HAP-1 (cell line): ENCODE measurements at regions not wholly inside any gene's neighbourhood (a gene's known extent, or its start where the extent isn't known, plus 50 kb on each side); places are given as distances from the start of the nearest gene placed in this dataset.

Experiments
- DNase-seq, 2 experiments: peaks; one replicate each; pipeline ENCODE4 v3.0.0-alpha.2; 2016 to 2020; ENCODE audit warnings: low spot score in 2 of 2
- H3K27me3 ChIP-seq: fragments of 250-450 bp; sonication (Bioruptor Pico); 2 replicates; pipeline ENCODE4 v1.5.1; 2020; ENCODE audit warnings: low read depth, mild to moderate bottlenecking, moderate library complexity
- H3K36me3 ChIP-seq: fragments of 250-450 bp; sonication (Bioruptor Pico); replicated peaks from 2 replicates; pipeline ENCODE4 v1.5.1; 2020; ENCODE audit warnings: mild to moderate bottlenecking
- H3K4me1 ChIP-seq: fragments of 250-450 bp; sonication (Bioruptor Pico); 2 replicates; pipeline ENCODE4 v1.5.1; 2020; ENCODE audit warnings: mild to moderate bottlenecking
- H3K4me3 ChIP-seq: fragments of 250-450 bp; sonication (Bioruptor Pico); 2 replicates; pipeline ENCODE4 v1.5.1; 2020; ENCODE audit warnings: mild to moderate bottlenecking, moderate library complexity
- H3K9me3 ChIP-seq: fragments of 250-450 bp; sonication (Bioruptor Pico); 2 replicates; pipeline ENCODE4 v1.5.1; 2020; ENCODE audit warnings: mild to moderate bottlenecking, moderate library complexity
- in situ Hi-C: fragments of 300-500 bp; cut with MboI; formaldehyde crosslinking; loops from 3 replicates; pipeline ENCODE4 v1.14.3; 2020; ENCODE audit warnings: low sequenced_read_pairs, inconsistent platforms, mixed read lengths

DNA sequence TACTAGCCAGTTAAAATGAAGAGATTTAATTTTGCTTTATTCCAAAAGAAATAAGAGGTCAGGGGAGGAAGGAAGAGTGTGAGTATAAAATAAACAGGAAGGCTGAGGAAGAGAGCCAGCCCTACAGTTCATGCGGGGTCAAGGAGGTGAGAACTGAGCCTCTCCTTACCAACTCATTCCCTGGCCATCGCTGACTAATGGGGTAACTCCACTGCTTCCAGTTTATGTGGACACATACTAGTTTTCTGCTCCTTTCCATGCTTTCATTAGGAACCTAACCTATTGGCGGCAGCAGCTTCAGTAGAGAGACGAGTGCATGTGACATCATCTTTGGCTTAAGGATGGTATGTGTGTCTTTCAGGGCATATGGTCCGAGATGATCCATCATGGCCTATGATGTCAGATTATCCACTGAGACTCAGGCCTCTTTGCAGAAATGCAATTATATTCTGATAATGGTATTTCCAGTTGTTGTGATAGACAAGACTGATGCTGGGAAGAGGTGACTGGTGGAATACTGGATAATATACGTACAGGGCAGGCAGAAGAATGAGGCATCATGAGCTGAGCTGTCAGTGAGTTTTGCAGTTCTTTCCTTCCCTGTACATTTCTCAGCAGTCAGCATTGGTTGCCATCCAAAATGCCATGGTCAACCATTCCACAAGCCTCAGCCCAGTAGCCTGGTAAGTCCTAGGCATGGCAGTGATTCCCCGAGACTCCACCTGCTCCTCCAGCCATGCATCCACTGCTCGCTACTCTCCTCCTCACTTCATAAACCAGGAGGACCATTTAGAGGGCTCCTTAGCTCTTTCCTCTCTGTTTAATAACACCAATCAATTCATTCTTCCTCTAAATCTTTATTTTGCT is 184.6 kb upstream of the OSR1 start:
- in situ Hi-C loops, result no loop called here
- DNase-seq, result no peak
- H3K36me3 ChIP-seq, result no peaks in the 10 kb centered on the region
- no peaks in the 10 kb centered on the region for H3K9me3 ChIP-seq
- H3K27me3 ChIP-seq, result no peaks in the 10 kb centered on the region
- H3K4me1 ChIP-seq, result no peaks in the 10 kb centered on the region
- H3K4me3 ChIP-seq, result no peak overlapping the region

DNA sequence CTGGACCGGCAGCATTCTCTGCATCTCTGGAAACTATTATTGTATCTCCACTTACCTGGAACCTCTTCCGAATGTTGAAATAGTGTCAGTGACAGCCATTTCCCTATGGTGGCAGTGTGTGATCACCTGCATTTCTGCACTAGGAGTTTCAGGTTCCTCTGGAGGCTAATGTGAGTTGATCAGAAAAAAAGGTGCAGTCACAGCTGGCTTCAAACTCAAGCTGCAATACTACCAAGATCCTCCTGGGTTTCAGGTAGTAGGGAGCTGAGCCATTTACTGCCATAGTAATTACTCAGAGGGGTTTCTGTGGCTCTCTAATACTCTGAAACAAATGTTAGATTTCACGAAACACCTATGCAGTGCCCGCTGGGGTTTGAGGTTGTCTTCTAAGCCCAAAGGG is 183.5 kb upstream of the OSR1 start:
- DNase-seq, result no peak
- Histone ChIP-seq H3K36me3 (no peaks in the 10 kb centered on the region), H3K4me1 (no peaks in the 10 kb centered on the region), H3K9me3 (no peaks in the 10 kb centered on the region), H3K4me3 (no peak overlapping the region), H3K27me3 (no peaks in the 10 kb centered on the region)
- in situ Hi-C loops, result no loop called here

DNA sequence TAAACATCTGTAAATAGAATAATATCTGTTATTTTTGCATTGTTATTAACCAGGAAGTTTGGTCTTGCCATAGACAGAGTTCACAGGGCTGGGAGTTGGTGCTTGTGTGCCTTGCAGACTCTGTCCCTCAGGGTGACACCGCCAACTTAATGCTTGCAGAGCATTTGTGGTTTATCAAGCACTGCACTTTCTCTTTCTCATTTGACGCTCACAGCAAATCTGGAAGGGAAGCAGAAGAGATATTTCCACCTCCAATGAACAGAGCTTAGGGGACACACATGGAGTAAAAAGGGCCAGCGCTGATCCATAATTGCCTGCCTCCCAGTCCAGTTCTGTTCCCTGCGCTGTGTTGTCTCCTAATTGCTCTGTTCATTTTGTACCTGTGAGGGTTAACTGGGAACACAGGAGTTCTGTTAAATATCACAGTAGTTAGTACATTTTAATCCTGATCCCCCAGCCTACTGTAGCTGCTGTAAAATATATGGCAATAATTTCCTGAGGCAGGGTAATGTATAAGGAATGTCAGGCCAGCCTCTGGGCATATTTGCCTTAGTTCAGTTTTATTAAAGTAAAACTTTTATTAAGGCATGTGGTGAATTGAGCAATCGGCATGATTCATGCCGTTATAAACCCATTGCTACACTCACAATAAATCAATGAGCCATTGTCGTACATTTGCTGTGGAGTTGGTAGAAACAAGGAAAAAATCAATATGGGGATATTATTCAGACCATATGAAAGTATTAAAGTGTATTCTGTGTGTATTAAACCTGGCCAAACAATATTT is 182.5 kb upstream of the OSR1 start:
- no peak for DNase-seq

DNA sequence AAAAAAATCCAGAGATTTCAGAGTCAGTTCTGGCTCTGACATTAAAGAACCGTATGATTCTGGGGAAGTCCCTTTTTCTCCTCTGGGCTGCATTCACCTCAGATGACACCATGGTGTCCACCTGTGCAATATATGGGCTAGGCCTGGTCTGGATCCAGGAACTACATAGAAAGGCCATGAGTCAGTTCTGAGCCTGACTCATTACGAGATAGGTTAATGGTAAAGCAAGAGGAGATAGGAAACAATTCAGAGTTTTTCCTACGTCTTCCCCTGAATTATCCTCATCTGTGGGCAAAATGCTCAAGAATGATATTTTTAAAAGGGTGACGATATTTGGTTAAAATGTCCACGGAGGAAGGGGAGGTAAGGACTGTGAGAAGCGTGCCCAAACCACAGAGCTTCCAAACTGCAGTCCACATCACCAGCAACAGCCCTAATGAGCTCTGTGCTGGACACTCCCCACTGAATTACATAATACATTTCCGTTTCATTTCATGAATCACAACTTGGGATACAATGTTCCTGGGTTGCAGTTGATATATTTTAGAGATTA is 180.1 kb upstream of the OSR1 start:
- no peak overlapping the region for H3K4me3 ChIP-seq
- H3K4me1 ChIP-seq, result no peaks in the 10 kb centered on the region
- in situ Hi-C loops, result no loop called here
- H3K9me3 ChIP-seq, result no peaks in the 10 kb centered on the region
- DNase-seq, result no peak
- H3K36me3 ChIP-seq, result no peaks in the 10 kb centered on the region
- H3K27me3 ChIP-seq, result no peaks in the 10 kb centered on the region

More for the DNA sequence above, 182.5 kb upstream of the OSR1 start:
- H3K4me1 ChIP-seq, result no peaks in the 10 kb centered on the region
- in situ Hi-C loops, result no loop called here
- H3K36me3 ChIP-seq, result no peaks in the 10 kb centered on the region
- H3K9me3 ChIP-seq, result no peaks in the 10 kb centered on the region
- H3K4me3 ChIP-seq, result no peak overlapping the region
- no peaks in the 10 kb centered on the region for H3K27me3 ChIP-seq

DNA sequence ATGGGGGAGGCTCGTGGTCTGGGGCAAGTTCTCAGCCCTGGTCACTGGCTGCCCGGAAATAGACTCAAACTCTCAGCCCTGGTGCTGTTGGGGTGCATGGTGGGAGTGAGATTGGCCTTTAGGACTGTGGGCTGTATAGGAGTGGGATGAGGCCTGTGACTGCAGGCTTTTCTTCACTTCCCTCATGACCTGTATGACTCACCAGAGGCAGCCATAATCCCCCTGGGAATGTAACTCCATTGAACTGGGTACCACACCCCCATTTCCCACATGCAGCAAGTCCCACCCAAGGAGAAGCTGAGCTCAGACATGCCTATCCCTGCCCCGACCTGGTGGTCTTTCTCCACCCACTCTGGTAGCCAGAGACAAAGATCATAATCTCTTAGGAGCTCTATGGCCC is 177.7 kb upstream of the OSR1 start:
- Histone ChIP-seq H3K27me3 (no peaks in the 10 kb centered on the region), H3K36me3 (no peaks in the 10 kb centered on the region), H3K9me3 (no peaks in the 10 kb centered on the region), H3K4me1 (no peaks in the 10 kb centered on the region), H3K4me3 (no peak overlapping the region)
- no peak for DNase-seq
- in situ Hi-C loops, result no loop called here

DNA sequence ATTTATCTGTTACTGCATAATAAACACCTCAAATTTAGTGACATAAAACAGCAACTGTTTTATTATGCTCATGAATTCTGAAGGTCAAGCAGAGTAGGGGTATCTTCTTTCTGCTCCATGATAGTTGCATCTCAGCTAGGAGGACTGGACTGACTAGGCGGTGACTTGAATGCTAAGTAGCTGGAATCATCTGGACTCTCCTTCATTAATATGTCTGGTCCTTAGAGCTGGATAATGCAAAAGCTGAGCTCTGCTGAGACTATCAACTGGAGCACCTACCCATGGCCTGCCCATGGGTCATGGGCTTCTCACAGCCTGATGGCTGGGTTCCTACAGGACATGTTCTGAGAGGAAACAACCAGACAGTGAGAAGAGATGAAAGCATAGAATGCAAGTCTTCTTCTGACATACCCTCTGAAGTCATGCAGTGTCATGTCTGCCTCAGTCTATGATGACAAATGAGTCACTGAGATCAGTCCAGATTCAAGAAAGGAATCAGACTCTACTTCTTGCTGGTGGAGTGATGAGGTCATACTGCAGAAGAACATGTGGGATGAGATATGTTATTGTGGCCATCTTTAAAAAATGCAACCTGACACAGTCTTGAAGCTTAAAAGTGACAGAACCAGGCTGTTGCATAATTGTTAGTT is 174.2 kb upstream of the OSR1 start:
- DNase-seq, result no peak
- no peaks in the 10 kb centered on the region for H3K36me3 ChIP-seq
- no peaks in the 10 kb centered on the region for H3K4me1 ChIP-seq
- H3K27me3 ChIP-seq, result no peaks in the 10 kb centered on the region
- H3K9me3 ChIP-seq, result no peaks in the 10 kb centered on the region
- in situ Hi-C loops, result no loop called here
- H3K4me3 ChIP-seq, result no peak overlapping the region

DNA sequence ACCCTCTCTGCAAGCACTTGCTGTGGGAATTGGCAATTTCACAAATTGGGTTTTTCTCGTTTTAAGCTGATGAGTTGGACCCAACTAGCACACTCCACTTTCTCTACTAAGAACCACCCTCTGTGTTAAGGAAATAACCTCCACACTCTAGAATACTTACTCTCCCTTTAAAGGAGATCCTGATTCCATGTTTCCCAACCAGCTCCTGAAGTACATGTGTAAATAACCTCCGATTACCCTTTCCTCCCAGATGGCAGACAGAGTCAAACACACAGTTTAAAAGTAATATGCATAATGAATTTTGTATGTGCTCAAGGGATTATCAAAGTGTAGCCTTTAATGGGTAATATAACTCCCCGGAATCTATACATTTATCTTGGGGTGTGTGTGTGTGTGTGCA is 171.3 kb upstream of the OSR1 start:
- in situ Hi-C loops, result no loop called here
- Histone ChIP-seq H3K27me3 (no peaks in the 10 kb centered on the region), H3K36me3 (no peaks in the 10 kb centered on the region), H3K9me3 (no peaks in the 10 kb centered on the region), H3K4me1 (no peaks in the 10 kb centered on the region), H3K4me3 (no peak overlapping the region)
- no peak for DNase-seq

DNA sequence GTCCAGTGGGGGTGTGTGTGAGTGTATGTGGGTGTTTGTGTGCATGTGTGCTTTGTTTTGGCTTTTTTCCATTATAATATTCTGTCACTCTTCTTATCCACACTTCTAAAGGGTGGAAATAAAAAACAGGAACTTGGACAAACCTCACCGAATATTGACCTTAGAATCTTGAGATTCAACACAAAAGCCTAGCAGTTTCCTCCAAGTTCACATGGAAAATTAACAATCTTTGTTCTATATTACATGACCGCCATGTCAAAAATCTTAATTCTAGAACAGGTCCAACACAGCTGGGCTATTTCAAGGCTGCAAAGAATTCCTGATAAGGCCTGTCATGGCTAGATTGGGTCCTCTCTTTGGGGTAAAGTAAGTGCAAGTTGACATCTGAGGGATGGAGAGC is 169.3 kb upstream of the OSR1 start:
- in situ Hi-C loops, result no loop called here
- no peaks in the 10 kb centered on the region for H3K27me3 ChIP-seq
- no peak for DNase-seq
- no peaks in the 10 kb centered on the region for H3K4me1 ChIP-seq
- H3K9me3 ChIP-seq, result no peaks in the 10 kb centered on the region
- H3K36me3 ChIP-seq, result no peaks in the 10 kb centered on the region
- H3K4me3 ChIP-seq, result no peak overlapping the region

DNA sequence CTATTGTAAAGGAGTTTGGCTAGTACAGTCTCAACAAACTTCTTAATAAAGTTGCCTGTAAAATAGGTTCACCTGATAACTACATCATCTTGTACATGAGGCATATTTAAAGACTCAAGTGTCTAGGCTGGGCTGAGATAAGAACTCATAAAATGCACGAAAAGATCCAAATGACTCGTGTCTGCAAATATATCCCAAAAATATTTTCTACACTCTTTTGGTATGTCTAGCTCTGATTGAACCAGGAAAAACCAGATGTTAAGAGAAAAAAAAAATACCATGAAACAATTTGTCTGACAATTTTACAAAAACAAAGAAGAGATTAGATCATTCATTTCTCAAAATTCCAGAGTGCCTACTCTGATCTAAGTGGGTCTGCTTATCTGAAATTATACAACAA is 166.9 kb upstream of the OSR1 start:
- in situ Hi-C loops, result no loop called here

DNA sequence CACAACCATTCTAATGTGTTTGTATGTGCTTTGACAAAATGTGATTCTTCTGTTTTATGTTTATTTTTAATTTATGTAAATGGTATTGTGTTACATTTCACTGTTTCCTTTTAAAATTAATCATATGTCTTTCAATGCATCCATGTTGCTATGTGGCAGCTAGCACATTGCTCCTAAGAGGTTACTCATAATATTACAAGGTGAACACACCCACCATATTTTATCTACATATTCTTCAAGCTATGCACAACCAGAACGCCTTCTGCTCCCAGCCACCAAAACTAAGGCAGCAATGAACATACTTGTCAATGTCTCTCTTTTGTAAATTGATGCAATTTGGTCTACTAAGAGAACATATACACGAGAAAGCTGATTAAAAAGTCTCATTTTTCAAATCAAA is 160.6 kb upstream of the OSR1 start:
- in situ Hi-C loops, result no loop called here
- Histone ChIP-seq H3K27me3 (no peaks in the 10 kb centered on the region), H3K9me3 (no peaks in the 10 kb centered on the region), H3K36me3 (no peaks in the 10 kb centered on the region), H3K4me3 (no peak overlapping the region), H3K4me1 (no peaks in the 10 kb centered on the region)
- DNase-seq, result no peak

More for the DNA sequence above, 166.9 kb upstream of the OSR1 start:
- Histone ChIP-seq H3K9me3 (no peaks in the 10 kb centered on the region), H3K27me3 (no peaks in the 10 kb centered on the region), H3K4me3 (no peak overlapping the region), H3K36me3 (no peaks in the 10 kb centered on the region), H3K4me1 (no peaks in the 10 kb centered on the region)
- no peak for DNase-seq

DNA sequence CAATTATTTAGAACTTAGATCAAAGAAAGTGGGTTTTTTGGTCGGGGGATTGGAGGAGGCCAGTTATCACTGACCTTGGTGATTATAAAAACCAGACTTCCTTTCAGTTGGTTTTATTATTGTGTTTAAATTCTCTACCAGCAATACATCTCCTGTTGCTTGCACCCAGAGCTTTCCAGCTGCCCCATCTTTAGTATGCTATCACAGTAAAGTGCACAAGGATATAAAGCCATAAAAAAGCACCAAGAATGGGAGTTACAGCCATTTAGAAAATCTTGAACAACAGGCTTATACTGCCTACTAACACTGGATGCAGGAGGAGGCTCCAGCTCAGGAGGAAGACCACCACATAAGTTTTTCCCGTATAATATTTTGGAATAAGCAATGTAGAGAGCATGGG is 148.7 kb upstream of the OSR1 start:
- no peak overlapping the region for H3K4me3 ChIP-seq
- H3K4me1 ChIP-seq, result no peaks in the 10 kb centered on the region
- DNase-seq, result no peak
- no peaks in the 10 kb centered on the region for H3K27me3 ChIP-seq
- H3K36me3 ChIP-seq, result no peaks in the 10 kb centered on the region
- no peaks in the 10 kb centered on the region for H3K9me3 ChIP-seq
- in situ Hi-C loops, result no loop called here

DNA sequence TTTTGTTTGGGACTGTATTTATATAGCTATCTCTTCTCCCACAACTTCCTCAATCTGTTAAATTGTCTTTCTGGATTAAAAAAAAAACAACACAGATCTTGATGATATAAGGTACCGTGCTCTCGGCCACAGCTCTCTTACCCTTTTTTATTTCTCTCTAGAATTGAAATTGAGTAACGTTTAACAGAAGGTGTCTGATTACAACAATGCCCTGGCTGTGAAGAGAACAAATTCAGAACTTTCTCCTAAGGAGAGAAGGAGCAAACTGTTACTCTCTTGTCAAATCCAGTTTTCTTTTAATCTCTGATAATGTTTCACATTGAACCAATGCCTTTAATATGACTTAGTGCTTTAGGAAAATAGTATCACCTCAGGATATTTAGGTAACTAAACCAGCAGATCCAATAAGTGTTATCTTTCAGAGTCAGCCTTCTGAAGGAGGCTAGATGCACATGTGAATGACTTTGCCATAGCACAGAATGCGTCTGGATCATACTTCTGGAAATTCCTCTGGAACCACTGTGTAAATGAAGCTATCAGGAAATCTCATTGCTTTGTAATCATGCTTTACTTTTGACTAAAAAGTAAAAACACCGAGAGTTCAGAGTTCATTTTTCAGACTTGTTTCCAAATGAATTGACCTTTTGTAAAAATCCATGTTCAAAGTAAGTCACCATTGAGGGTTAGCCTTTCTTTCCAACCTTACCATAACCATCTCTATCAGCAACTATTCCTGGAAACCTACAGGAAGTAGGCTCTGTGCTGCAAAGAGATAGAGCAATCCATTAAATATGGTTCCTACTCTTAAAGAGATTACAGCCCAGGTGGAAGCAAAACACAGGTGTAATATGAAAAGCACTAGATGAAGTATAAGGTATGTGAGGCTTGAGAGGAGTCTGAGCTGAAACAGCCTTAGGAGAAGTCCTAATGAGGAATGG is 147.0 kb upstream of the OSR1 start:
- H3K36me3 ChIP-seq, result no peaks in the 10 kb centered on the region
- no peak overlapping the region for H3K4me3 ChIP-seq
- no peaks in the 10 kb centered on the region for H3K27me3 ChIP-seq
- DNase-seq, result no peak
- in situ Hi-C loops, result no loop called here
- no peaks in the 10 kb centered on the region for H3K4me1 ChIP-seq
- H3K9me3 ChIP-seq, result no peaks in the 10 kb centered on the region
